ENCODE measurements at regions not wholly inside any gene's neighbourhood (a gene's known extent, or its start where the extent isn't known, plus 50 kb on each side); places are given as distances from the start of the nearest gene placed in this dataset.

DNA sequence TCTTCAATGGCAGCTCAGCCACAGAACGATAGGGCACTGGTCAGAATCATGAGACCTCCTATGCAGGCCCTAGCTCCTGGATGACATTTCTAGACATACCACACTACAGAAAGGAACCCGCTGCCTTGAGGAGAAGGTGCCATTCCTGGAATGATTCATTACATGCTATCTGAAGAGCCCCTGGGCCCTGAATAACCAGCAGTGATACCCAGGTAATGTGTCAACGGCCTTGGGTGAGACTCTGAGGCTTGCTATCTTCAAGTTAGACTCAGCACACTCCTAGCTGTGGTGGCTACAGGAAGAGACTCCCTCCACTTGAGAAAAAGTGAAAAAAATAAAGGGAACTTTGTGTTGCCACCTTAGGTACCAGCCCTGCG is 161.2 kb upstream of the GRIA4 start:
- H3K27ac Mint-ChIP-seq = no peak overlapping the region
- H3K36me3 Mint-ChIP-seq (ENCODE audit: low read depth) = peaks cover 5% of the 10 kb centered on the region
- H3K4me1 Mint-ChIP-seq = no peaks in the 10 kb centered on the region
- no peak for DNase-seq
- TF ChIP-seq, protein P1, sequence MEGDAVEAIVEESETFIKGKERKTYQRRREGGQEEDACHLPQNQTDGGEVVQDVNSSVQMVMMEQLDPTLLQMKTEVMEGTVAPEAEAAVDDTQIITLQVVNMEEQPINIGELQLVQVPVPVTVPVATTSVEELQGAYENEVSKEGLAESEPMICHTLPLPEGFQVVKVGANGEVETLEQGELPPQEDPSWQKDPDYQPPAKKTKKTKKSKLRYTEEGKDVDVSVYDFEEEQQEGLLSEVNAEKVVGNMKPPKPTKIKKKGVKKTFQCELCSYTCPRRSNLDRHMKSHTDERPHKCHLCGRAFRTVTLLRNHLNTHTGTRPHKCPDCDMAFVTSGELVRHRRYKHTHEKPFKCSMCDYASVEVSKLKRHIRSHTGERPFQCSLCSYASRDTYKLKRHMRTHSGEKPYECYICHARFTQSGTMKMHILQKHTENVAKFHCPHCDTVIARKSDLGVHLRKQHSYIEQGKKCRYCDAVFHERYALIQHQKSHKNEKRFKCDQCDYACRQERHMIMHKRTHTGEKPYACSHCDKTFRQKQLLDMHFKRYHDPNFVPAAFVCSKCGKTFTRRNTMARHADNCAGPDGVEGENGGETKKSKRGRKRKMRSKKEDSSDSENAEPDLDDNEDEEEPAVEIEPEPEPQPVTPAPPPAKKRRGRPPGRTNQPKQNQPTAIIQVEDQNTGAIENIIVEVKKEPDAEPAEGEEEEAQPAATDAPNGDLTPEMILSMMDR (IDR thresholded peaks at IDR 0.05) = no peak
- H3K4me3 Mint-ChIP-seq = no peak overlapping the region
- H3K9me3 Mint-ChIP-seq = peaks cover 13% of the 10 kb centered on the region
- H3K27me3 Mint-ChIP-seq (ENCODE audit: low read depth, poor library complexity) = peaks cover 5% of the 10 kb centered on the region

DNA sequence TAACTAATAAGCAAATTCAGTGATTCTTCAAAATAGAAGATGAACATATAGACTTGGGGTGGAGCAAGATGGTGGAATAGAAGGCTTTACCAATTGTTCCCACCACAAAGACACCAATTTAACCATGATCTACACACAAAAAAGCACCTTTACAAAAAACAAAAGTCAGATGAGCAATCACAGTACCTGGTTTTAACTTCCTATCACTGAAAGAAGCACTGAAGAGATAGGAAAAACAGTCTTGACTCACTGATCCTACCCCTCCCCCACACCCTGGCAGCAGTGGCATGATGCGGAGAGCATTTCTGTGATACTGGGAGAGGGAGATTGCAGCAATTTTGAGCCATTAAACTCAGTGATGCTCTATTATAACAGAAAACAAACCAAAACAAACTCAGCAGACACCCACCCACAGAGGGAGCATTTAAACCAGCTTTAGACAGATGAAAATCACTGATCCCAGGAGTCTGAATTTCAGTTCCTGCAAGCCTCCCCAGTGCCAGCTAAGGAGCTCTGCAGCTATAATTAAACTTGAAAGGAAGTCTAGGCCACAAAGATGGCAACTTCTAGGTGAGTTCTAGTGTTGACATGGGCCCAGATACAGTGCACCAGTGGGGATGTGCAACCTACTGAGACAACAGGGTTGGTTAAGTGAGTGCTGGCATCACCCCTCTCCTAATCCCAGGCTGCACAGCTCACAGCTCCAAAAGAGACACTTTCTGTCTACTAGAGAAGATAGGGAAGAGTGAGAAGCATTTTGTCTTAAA is 161.8 kb upstream of the GRIA4 start:
- TF ChIP-seq, protein P1 (IDR thresholded peaks at IDR 0.05) = no peak
- Mint-ChIP-seq H3K36me3 (ENCODE audit: low read depth) (peaks cover 5% of the 10 kb centered on the region), H3K9me3 (peaks cover 13% of the 10 kb centered on the region), H3K4me1 (no peaks in the 10 kb centered on the region), H3K27ac (peak overlapping the region; percentile 5), H3K4me3 (no peak overlapping the region), H3K27me3 (ENCODE audit: low read depth, poor library complexity) (peaks cover 5% of the 10 kb centered on the region)
- no peak for DNase-seq

DNA sequence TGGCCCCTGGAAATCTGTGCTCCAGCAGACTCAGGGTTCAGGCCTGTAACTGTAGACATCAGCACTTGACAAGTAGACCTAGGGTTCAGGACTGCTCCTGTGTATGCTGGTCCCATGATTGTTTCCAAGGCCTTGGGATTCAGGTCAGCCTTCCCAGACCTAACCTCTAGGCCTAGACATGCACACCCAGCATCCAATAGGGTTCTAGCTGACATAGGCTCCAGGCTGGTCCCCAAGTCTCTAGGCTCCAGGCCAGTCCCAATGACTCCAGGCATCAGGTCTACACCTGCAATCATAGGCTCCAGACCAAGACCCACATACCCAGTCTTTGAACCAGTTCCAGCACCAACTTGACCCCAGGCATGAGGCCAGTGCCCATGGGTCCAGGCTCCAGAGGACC is 166.2 kb upstream of the GRIA4 start:
- Mint-ChIP-seq H3K27ac (no peak overlapping the region), H3K9me3 (peaks cover 13% of the 10 kb centered on the region), H3K4me1 (no peaks in the 10 kb centered on the region), H3K4me3 (no peak overlapping the region), H3K27me3 (ENCODE audit: low read depth, poor library complexity) (peaks cover 5% of the 10 kb centered on the region), H3K36me3 (ENCODE audit: low read depth) (peaks cover 5% of the 10 kb centered on the region)
- TF ChIP-seq, protein P1 (IDR thresholded peaks at IDR 0.05) = no peak
- DNase-seq = no peak

DNA sequence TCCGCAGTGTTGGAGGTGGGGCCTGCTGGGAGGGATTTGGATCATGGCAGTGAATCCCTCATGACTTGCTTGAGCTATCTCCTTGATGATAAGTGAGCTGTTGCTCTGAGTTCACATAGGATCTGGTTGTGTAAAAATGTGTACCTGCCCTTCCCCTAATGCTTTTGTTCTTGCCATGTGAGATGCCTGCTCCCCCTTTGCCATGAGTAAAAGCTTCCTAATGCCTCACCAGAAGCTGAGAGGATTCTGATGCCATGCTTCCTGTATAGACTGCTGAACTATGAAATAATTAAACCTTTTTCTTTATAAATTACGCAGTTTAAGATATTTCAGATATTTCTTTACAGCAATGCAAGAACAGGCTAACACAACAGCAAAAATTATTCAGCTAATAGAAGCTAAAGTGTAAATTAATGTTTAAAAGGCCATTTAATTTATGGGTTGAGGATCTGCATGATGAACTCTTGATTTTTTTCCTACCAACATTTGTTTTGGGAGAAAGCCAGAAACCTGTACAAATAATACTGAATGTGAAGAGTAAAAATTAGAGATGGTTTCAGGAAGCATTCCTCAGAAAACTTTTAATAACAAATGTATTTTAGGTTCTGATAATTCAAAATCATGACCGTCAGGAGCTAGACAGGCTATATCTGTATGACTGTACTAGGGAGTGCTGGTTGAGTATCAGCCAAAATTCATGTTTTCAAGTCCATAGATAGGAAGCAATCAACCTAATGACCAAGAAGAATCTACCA is 177.5 kb upstream of the GRIA4 start:
- TF ChIP-seq, protein P1 (IDR thresholded peaks at IDR 0.05) = no peak
- Mint-ChIP-seq H3K4me3 (no peak overlapping the region), H3K27me3 (ENCODE audit: low read depth, poor library complexity) (no peaks in the 10 kb centered on the region), H3K36me3 (ENCODE audit: low read depth) (no peaks in the 10 kb centered on the region), H3K4me1 (peaks cover 30% of the 10 kb centered on the region), H3K27ac (no peak overlapping the region), H3K9me3 (peaks cover 6% of the 10 kb centered on the region)
- no peak for DNase-seq

DNA sequence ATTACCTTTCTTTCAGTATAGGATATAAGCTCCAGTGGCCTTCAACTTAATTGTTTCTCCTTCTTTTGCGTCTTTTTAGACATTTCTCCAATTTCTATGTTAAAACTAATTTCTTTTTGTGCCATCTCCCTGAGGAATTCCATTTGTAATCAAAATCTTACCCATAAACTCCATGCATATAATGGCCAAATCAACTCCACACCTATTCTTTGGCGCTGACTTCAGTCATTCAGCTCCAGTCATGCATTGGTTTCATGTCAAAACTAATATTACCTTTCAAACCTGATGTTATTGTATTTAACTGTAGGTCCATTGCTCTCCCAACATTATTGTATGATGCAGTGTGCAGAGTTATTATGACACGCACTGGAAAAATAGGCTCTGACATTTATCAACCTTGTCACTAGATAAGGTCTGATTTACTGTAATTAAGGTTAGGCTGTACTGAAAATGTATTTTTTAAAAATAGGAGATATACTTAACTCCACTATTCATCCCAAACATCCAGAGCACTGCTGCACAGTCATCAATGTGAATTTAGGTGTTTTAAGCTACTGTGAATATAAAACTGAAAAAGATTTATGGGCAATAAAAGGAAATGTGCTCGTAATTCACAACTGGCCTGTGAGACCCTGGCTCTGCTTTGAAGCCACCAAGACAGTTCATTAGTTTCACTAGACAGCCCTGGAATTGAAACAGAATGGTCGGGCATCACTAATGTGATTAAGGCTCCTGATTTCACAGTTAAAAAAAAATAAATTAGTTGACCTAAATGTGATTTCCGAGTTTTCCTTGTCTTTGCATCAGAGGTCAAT is 180.6 kb upstream of the GRIA4 start:
- Mint-ChIP-seq H3K4me1 (peaks cover 30% of the 10 kb centered on the region), H3K27me3 (ENCODE audit: low read depth, poor library complexity) (no peaks in the 10 kb centered on the region), H3K9me3 (peaks cover 7% of the 10 kb centered on the region), H3K36me3 (ENCODE audit: low read depth) (no peaks in the 10 kb centered on the region), H3K27ac (no peak overlapping the region), H3K4me3 (no peak overlapping the region)
- TF ChIP-seq, protein P1 (IDR thresholded peaks at IDR 0.05) = no peak
- peak; percentile 16 for DNase-seq
